ENCODE measurements at regions not wholly inside any gene's neighbourhood (a gene's known extent, or its start where the extent isn't known, plus 50 kb on each side); places are given as distances from the start of the nearest gene placed in this dataset.

DNA sequence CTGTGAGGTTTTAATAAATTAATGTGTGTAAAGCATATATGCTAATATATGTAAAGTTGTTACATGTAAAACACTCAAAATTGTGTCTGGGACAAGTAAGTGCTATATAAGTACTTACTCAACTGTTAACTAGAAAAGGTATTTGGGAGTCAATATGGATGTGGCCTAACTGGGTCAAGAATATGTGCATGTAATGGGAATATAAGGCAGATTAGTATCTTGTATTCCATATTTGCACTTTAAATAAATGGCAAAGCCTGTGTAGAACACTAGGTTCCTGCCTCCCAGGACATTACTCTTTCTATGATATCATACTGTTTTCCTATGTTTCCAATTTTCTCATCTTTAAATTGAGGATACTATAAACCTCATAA, 270.6 kb downstream of the FBXO8 start:
- TF ChIP-seq, protein P1, sequence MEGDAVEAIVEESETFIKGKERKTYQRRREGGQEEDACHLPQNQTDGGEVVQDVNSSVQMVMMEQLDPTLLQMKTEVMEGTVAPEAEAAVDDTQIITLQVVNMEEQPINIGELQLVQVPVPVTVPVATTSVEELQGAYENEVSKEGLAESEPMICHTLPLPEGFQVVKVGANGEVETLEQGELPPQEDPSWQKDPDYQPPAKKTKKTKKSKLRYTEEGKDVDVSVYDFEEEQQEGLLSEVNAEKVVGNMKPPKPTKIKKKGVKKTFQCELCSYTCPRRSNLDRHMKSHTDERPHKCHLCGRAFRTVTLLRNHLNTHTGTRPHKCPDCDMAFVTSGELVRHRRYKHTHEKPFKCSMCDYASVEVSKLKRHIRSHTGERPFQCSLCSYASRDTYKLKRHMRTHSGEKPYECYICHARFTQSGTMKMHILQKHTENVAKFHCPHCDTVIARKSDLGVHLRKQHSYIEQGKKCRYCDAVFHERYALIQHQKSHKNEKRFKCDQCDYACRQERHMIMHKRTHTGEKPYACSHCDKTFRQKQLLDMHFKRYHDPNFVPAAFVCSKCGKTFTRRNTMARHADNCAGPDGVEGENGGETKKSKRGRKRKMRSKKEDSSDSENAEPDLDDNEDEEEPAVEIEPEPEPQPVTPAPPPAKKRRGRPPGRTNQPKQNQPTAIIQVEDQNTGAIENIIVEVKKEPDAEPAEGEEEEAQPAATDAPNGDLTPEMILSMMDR (IDR thresholded peaks at IDR 0.05): no peak
- no peak for TF ChIP-seq POLR2A (IDR thresholded peaks at IDR 0.05)
- no peak for ATAC-seq
- no peaks in the 10 kb centered on the region for H3K4me1 ChIP-seq
- no peak overlapping the region for H3K27ac ChIP-seq
- intact Hi-C loops (cut with DNase I): no loop called here
- no peaks in the 10 kb centered on the region for H3K36me3 ChIP-seq
- H3K9me3 ChIP-seq: no peaks in the 10 kb centered on the region
- H3K4me3 ChIP-seq: no peak overlapping the region
- DNase-seq: no peak
- peaks cover 0 to 3% of the 10 kb centered on the region in 2 donors for H3K27me3 ChIP-seq

DNA sequence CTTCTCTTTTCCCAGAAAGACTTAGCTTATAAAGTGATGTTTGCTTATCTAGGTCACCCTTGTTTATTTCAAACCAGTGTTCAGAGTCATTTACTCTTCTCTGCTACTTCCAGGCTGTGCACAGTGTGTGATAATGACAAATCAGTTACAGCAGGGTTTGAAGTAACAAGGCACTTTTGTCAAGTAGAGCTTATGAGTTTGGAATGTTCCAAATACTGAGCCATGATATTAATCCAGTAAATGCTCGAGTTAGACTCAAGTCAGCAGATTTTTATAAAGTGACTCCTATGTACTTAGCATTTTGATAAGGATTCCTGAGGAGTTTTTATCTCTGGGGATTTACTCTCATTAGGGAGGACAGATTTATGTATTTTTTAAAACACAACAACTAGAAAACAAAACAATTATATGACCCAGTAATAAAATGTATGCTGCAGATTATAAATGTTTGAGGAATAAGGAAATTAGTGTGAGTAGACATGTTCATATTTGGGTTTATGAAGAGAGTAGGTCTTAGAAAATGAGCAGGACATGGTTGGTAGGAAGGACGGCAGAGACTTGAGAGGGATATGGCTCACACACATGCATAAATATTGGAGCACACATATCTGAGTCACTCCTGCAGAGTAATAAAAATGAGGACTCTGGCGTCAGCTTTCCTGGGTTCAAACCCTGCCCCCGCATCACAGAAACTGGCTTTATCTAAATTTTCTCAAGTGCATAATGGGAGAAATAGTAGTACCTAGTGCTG, 271.2 kb downstream of the FBXO8 start:
- Histone ChIP-seq H3K4me1 (no peaks in the 10 kb centered on the region), H3K36me3 (no peaks in the 10 kb centered on the region), H3K27me3 (peaks cover 0 to 3% of the 10 kb centered on the region in 2 donors), H3K27ac (no peak overlapping the region), H3K9me3 (no peaks in the 10 kb centered on the region), H3K4me3 (no peak overlapping the region)
- TF ChIP-seq, protein P1 (IDR thresholded peaks at IDR 0.05): no peak
- TF ChIP-seq POLR2A (IDR thresholded peaks at IDR 0.05): no peak
- DNase-seq: no peak
- 35% methylated on average over 4 of the region's 4 CpGs for WGBS (ENCODE audit: insufficient coverage, low coverage, low lambda C conversion rate, missing lambda C conversion rate)
- no peak for ATAC-seq
- intact Hi-C loops (cut with DNase I): no loop called here

DNA sequence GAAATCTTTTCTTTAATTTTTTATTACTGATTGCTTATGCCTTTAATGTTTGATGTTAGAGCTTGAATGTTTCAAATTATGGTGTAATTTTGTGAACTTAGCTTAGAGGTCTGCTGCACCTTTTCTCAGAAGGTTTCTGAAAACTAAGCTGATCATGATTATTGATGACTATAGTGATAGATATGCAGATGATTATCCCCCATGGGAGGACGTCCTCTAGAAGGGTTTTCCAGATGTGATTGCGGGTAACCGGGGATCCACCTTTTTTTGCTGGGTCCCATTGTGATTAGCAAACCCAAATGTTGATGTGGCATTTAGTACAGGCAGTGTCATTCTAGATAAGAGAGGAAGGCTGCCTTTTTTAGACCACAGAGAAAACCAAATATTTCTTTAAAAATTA, 272.9 kb downstream of the FBXO8 start:
- Histone ChIP-seq H3K9me3 (no peaks in the 10 kb centered on the region), H3K4me1 (no peaks in the 10 kb centered on the region), H3K27ac (no peak overlapping the region), H3K36me3 (no peaks in the 10 kb centered on the region), H3K4me3 (no peak overlapping the region), H3K27me3 (peaks cover 0 to 3% of the 10 kb centered on the region in 2 donors)
- WGBS (ENCODE audit: insufficient coverage, low coverage, low lambda C conversion rate, missing lambda C conversion rate): 48% methylated on average over 3 of the region's 3 CpGs
- DNase-seq (no peak), ATAC-seq (no peak)
- no peak for TF ChIP-seq POLR2A (IDR thresholded peaks at IDR 0.05)
- TF ChIP-seq, protein P1 (IDR thresholded peaks at IDR 0.05): no peak
- intact Hi-C loops (cut with DNase I): no loop called here

DNA sequence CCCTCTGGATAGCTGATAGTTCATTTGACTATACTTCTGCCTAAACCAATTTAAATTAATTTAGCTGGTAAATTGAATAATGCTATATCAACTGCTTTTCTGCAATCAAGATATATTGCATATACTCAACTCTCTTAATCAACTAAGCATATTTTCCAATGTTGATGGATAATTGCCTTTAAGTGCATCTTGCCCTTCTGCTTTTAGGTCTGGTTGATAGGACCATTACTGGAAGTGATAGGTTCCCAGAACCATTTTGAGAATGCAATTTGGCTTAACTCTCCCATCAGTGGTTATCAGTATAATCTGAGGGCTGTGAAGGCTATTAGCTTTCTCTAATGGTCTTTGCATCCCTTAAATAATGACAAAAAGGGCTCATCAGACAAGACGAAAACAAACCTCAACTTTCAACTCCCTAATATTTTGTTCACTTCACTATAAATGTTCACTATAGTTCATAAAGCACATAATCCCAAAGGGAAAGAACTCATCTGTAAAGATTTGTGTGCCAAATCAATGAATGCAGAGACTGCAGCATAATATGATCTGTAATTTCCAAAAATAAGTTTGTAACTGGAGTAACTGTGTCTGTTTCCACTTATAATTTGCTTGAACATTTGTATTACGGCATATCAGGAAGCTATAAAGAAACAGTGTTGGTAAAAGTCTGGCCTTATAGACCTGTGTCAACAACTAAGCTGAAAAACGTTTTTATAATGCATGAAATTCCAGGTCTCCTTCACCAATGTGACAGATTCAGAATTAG, 273.6 kb downstream of the FBXO8 start:
- WGBS (ENCODE audit: insufficient coverage, low coverage, low lambda C conversion rate, missing lambda C conversion rate): 20% methylated on average over 3 of the region's 3 CpGs
- H3K9me3 ChIP-seq: no peaks in the 10 kb centered on the region
- no peak overlapping the region for H3K27ac ChIP-seq
- no peak for TF ChIP-seq POLR2A (IDR thresholded peaks at IDR 0.05)
- TF ChIP-seq, protein P1 (IDR thresholded peaks at IDR 0.05): no peak
- DNase-seq: no peak
- no peak overlapping the region for H3K4me3 ChIP-seq
- no peak for ATAC-seq
- H3K27me3 ChIP-seq: peaks cover 0 to 3% of the 10 kb centered on the region in 2 donors
- no peaks in the 10 kb centered on the region for H3K36me3 ChIP-seq
- intact Hi-C loops (cut with DNase I): no loop called here
- H3K4me1 ChIP-seq: no peaks in the 10 kb centered on the region

All from right lobe of liver (tissue), 6 donors.